CD4-positive, alpha-beta memory T cell (primary cell): ENCODE measurements at regions not wholly inside any gene's neighbourhood (a gene's known extent, or its start where the extent isn't known, plus 50 kb on each side); places are given as distances from the start of the nearest gene placed in this dataset.
"Not testable (repeated sequence)": the region's sequence is repeated elsewhere in the genome, so short reads cannot be mapped to it uniquely, and the experiment has no call there.

Experiments
- CTCF ChIA-PET: fragments of 350-600 bp; sonication (Branson Sonifier 250); formaldehyde crosslinking; loops from one replicate; lab custom pipeline; 2021; ENCODE audit warnings: inconsistent platforms; ENCODE audit not compliant: partially characterized antibody; lab: Charles Lee
- POLR2A ChIA-PET: fragments of 350-600 bp; sonication (Branson Sonifier 250); formaldehyde crosslinking; loops from one replicate; lab custom pipeline; 2021; ENCODE audit not compliant: partially characterized antibody; lab: Charles Lee
- DNase-seq, 5 donors: peaks; one replicate each; pipeline versions ENCODE4 v3.0.0 to v3.0.0-alpha.2; 2020 to 2022; ENCODE audit warnings: mixed read lengths in 1 of 5
- H3K27ac ChIP-seq: one replicate; pipeline ENCODE4 v1.7.0; 2013; ENCODE audit warnings: low read depth, low read length
- H3K27me3 ChIP-seq: 2 replicates; pipeline ENCODE4 v1.7.0; 2013; ENCODE audit warnings: mild to moderate bottlenecking, low read length, moderate library complexity; ENCODE audit not compliant: insufficient read depth
- H3K36me3 ChIP-seq: 2 replicates; pipeline ENCODE4 v1.7.0; 2013; ENCODE audit warnings: mild to moderate bottlenecking, low read length, moderate library complexity; ENCODE audit not compliant: insufficient read depth
- H3K4me1 ChIP-seq: 2 replicates; pipeline ENCODE4 v1.7.0; 2013; ENCODE audit warnings: mild to moderate bottlenecking, low read length, moderate library complexity; ENCODE audit not compliant: insufficient read depth
- H3K4me3 ChIP-seq, 2 donors: one replicate each; pipeline ENCODE4 v1.7.0; 2013; ENCODE audit warnings: low read length in 2 of 2, mild to moderate bottlenecking in 1 of 2
- H3K9me3 ChIP-seq, 2 donors: one replicate each; pipeline ENCODE4 v1.7.0; 2013; ENCODE audit warnings: low read length in 2 of 2, control low read depth in 1 of 2; ENCODE audit not compliant: control insufficient read depth in 1 of 2
- H3K27ac Mint-ChIP-seq, 7 donors: one replicate each; pipeline ENCODE4 v1.8.0; 2020 to 2021; ENCODE audit warnings: mixed read lengths in 7 of 7, mild to moderate bottlenecking in 6 of 7, inconsistent platforms in 3 of 7, moderate library complexity in 3 of 7
- H3K27me3 Mint-ChIP-seq, 2 donors: one replicate each; pipeline ENCODE4 v1.8.0; 2020 to 2021; ENCODE audit warnings: mixed read lengths in 2 of 2
- H3K36me3 Mint-ChIP-seq, 2 donors: one replicate each; pipeline ENCODE4 v1.8.0; 2020 to 2021; ENCODE audit warnings: mixed read lengths in 2 of 2, inconsistent platforms in 1 of 2, mild to moderate bottlenecking in 1 of 2
- H3K4me1 Mint-ChIP-seq, 4 donors: one replicate each; pipeline ENCODE4 v1.8.0; 2020 to 2021; ENCODE audit warnings: mixed read lengths in 4 of 4, mild to moderate bottlenecking in 1 of 4
- H3K4me3 Mint-ChIP-seq, 8 donors: one replicate each; pipeline ENCODE4 v1.8.0; 2020 to 2021; ENCODE audit warnings: mixed read lengths in 8 of 8, mild to moderate bottlenecking in 7 of 8, moderate library complexity in 6 of 8, inconsistent platforms in 3 of 8
- H3K9me3 Mint-ChIP-seq, 8 donors: one replicate each; pipeline ENCODE4 v1.8.0; 2020 to 2021; ENCODE audit warnings: mixed read lengths in 8 of 8, mild to moderate bottlenecking in 5 of 8, inconsistent platforms in 3 of 8, moderate library complexity in 1 of 8
- intact Hi-C: fragments of 100-400 bp; cut with micrococcal nuclease; formaldehyde crosslinking; loops from one replicate; pipeline ENCODE4 v1.15.1; 2023

DNA sequence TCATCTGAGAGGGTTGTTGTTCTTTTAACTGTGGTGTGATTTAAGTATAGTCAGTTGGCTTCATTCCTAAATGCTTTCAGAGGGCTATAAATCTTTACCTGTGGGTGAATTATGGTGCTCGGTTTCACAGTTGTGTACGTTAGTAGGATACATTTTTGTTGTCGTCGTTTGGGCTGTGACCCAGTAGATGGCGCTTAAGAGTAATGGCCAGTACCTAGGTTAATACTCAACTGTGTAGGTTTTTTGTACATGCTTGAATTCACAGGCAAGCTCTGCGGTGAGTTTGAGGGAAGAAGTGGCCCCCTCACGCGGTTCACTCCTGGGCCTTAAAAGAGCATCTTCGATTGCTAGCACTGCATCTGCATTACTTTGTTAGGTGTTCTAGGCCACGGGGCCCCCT is 571.7 kb upstream of the TGIF2LX start:
- H3K4me3 ChIP-seq, intact Hi-C loops, CTCF ChIA-PET, H3K27ac ChIP-seq, POLR2A ChIA-PET, H3K27me3 ChIP-seq, H3K36me3 Mint-ChIP-seq, H3K4me1 ChIP-seq, H3K27ac Mint-ChIP-seq, H3K4me1 Mint-ChIP-seq, DNase-seq, H3K27me3 Mint-ChIP-seq, H3K9me3 Mint-ChIP-seq, H3K9me3 ChIP-seq, H3K4me3 Mint-ChIP-seq, H3K36me3 ChIP-seq: not testable (repeated sequence)

DNA sequence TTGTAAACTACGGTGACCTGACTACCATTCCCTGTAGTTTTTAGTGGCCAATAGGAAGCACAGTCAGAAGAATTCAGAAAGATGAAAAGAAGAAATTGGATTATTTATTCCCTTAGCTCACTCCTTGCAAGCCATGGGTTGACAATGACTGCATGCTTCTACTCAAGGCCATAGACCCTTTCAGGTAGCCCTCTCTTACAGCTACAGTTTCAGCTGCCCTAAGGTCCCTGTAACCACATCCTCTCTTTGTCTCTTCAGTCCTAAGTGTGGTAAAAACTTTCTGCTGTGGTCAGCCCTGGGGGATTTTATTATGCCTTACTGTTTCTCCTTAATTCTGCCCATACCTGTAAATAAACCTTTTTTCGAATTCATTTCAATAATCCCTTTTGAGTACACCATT is 551.8 kb upstream of the TGIF2LX start:
- H3K27me3 ChIP-seq, H3K4me3 Mint-ChIP-seq, H3K9me3 Mint-ChIP-seq, intact Hi-C loops, H3K9me3 ChIP-seq, CTCF ChIA-PET, H3K4me1 ChIP-seq, POLR2A ChIA-PET, H3K4me1 Mint-ChIP-seq, H3K27ac ChIP-seq, H3K27ac Mint-ChIP-seq, H3K4me3 ChIP-seq, H3K36me3 Mint-ChIP-seq, H3K36me3 ChIP-seq, H3K27me3 Mint-ChIP-seq, DNase-seq: not testable (repeated sequence)

DNA sequence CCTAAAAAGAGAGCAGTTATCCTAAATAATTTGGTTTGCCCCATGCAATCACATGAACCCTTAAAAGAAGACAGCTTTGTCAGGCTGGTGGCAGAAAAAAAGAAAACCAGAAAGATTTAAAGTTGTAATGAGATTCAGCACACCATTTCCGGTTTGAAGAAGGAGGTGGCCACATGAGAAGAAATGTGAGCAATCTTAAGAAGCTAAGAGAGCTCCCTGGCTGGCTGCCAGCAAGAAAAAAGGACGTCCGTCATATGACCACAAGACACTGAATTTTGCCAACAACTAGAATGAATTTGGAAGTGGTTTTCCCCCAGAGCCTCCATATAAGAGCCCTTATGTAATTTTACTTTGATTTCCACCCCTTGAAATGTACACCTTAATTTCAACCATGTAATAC is 528.7 kb upstream of the TGIF2LX start:
- peak in 2 of 5 donors; percentile 3 to 9 for DNase-seq
- H3K36me3 Mint-ChIP-seq, H3K4me3 Mint-ChIP-seq, H3K4me1 Mint-ChIP-seq, POLR2A ChIA-PET, H3K36me3 ChIP-seq, H3K9me3 ChIP-seq, H3K27ac Mint-ChIP-seq, H3K9me3 Mint-ChIP-seq, H3K27ac ChIP-seq, H3K27me3 Mint-ChIP-seq, H3K27me3 ChIP-seq, intact Hi-C loops, H3K4me3 ChIP-seq, CTCF ChIA-PET, H3K4me1 ChIP-seq: not testable (repeated sequence)

DNA sequence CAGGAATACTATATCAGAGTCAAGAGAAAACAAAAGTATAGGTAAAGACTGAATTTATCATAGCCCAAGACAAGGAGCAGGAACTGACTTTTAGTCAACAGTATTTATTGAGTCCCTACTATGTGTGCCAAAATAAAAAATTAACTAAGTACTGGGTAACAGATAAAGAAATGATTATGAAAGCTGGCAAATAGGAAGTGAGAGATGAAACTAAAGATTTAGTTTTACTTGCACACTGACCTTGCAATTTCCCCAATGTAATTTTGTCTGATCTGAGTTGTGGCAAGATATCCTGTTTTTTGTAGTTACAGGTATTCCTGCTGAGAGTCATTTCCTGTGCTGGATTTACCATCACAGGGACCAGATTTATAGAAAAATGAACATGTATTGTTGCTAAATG is 518.9 kb upstream of the TGIF2LX start:
- intact Hi-C loops, DNase-seq, H3K27me3 ChIP-seq, H3K9me3 Mint-ChIP-seq, CTCF ChIA-PET, H3K9me3 ChIP-seq, H3K27me3 Mint-ChIP-seq, H3K4me1 Mint-ChIP-seq, H3K27ac Mint-ChIP-seq, H3K27ac ChIP-seq, H3K4me3 ChIP-seq, H3K4me1 ChIP-seq, POLR2A ChIA-PET, H3K36me3 ChIP-seq, H3K4me3 Mint-ChIP-seq, H3K36me3 Mint-ChIP-seq: not testable (repeated sequence)

DNA sequence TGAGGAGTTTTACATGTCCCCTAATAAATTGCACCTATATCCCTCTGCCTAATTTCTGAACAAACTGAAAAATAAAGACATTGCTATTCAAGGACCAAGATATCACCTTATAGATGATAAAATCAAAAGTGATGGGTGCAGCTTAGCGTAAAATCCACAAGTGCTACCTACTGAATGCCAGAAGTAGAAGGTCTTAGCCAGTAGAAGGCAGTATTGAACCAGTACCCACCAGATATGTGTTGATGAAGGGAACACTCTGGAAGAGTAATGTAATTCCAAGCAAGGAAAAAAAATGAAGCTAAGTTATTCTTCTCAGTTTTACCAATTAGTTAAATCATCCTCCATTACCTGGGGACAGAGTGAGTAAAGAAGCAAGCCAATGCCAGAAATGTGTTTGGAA is 516.6 kb upstream of the TGIF2LX start:
- H3K4me1 ChIP-seq, intact Hi-C loops, POLR2A ChIA-PET, H3K4me3 Mint-ChIP-seq, H3K27ac ChIP-seq, H3K27ac Mint-ChIP-seq, H3K9me3 ChIP-seq, CTCF ChIA-PET, DNase-seq, H3K27me3 Mint-ChIP-seq, H3K36me3 ChIP-seq, H3K4me1 Mint-ChIP-seq, H3K4me3 ChIP-seq, H3K9me3 Mint-ChIP-seq, H3K36me3 Mint-ChIP-seq, H3K27me3 ChIP-seq: not testable (repeated sequence)

DNA sequence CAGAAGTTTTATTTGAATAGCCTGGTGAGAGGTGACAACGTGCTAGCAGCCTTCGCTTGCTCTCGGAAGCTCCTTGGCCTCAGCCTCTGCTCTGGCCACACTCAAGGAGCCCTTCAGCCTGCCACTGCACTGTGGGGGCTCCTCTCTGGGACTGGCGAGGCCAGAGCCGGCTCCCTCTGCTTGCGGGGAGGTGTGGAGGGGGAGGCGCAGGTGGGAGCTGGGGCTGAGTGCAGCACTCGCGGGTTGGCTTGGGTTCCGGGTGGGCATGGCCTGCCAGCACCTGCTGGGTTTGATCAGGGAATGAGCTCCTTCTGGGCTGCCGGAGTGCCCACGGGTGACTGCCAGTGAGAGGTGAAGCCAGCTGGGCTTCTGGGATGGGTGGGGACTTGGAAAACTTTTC is 504.8 kb upstream of the TGIF2LX start:
- CTCF ChIA-PET, H3K27me3 Mint-ChIP-seq, H3K27me3 ChIP-seq, intact Hi-C loops, H3K36me3 Mint-ChIP-seq, H3K4me1 Mint-ChIP-seq, H3K4me3 Mint-ChIP-seq, H3K27ac Mint-ChIP-seq, H3K4me3 ChIP-seq, POLR2A ChIA-PET, H3K9me3 ChIP-seq, H3K4me1 ChIP-seq, DNase-seq, H3K27ac ChIP-seq, H3K9me3 Mint-ChIP-seq, H3K36me3 ChIP-seq: not testable (repeated sequence)

DNA sequence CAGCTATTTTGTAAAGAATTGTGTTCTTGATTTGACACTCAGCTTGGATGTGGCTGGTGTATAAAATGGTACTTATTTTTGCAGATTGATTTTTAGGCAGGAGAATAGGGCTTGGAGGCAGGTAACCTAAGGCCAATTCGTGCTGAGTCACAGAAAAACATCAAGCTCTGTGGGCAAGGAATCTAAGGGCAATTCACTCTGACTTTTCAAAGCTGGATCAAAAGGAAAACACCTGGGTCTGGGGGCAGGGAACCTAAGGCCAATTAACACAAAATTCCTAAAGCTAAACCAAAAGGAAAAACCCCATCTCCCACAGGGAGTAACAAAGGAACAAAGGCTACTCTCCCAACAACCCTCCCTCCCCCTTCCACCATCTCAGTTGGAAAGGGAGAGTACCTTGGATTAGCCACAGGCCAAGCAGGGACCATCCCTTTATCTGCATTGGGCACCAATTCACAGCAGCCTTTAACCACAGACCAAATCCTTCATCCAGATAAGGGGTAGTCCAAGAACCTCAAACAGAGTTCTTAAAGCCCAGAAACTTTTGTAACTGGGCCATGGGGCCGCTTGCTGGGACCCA is 489.0 kb upstream of the TGIF2LX start:
- CTCF ChIA-PET, intact Hi-C loops, H3K27ac ChIP-seq, H3K27me3 ChIP-seq, H3K36me3 ChIP-seq, H3K4me3 ChIP-seq, DNase-seq, H3K36me3 Mint-ChIP-seq, H3K4me1 ChIP-seq, H3K27me3 Mint-ChIP-seq, POLR2A ChIA-PET, H3K9me3 Mint-ChIP-seq, H3K4me3 Mint-ChIP-seq, H3K9me3 ChIP-seq, H3K27ac Mint-ChIP-seq, H3K4me1 Mint-ChIP-seq: not testable (repeated sequence)
